Esophagus mucosa (tissue), 1 donor: ENCODE measurements at regions not wholly inside any gene's neighbourhood (a gene's known extent, or its start where the extent isn't known, plus 50 kb on each side); places are given as distances from the start of the nearest gene placed in this dataset.
"Not testable (repeated sequence)": the region's sequence is repeated elsewhere in the genome, so short reads cannot be mapped to it uniquely, and the experiment has no call there.

Source experiments
- ATAC-seq: fragments of 200-7000 bp; cut with Tn5 transposase; one replicate; pipeline ENCODE4 v1.9.1; 2020
- donor health status: DM: yes; HTN: yes; CAD: no.

GRCh38 chr12:111247083-111247783 is 121.7 kb downstream of the PHETA1 start:
- ATAC-seq = no peak

- ATAC-seq = no peak
Observed at GRCh38 chr12:111246477-111247011, 122.4 kb downstream of the PHETA1 start.

DNA sequence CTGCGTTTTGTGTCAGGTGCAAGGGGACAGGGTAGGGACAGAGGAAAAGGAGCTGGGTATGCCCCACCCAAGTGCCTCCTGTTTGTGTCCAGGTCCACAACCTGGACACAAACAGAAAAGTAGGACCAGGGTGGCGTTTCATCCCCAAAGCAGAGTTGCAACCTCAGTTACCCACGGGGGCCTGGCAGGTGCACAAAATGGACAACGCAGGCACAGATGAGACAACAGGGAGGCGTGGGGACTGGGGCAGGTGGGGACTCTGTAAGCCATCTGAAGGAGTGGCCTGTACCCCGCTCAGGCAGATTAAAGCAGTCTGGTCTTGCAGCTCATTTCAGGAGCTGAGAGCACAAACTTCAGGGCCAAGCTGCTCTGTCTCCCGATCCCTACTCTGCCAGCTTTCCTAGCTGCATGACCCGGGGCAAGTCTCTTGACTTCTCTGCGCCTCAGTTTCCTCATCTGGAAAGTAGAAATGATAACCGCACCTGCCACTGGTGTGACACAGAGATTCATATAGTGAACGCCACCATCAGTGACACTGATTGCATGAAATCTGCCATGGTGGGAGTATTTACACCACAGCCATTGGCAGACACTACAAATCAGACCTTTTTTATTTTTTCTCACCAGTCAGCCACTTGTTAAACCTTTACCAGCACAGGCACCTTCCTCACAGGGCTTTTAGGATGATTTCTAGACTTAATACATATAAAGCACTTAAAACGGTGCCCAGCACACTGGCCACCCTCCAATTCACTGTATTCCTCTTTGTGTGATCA is 123.0 kb downstream of the PHETA1 start:
- no peak for ATAC-seq

- ATAC-seq = no peak
Observed at GRCh38 chr12:111244673-111245072, 124.2 kb downstream of the PHETA1 start.

DNA sequence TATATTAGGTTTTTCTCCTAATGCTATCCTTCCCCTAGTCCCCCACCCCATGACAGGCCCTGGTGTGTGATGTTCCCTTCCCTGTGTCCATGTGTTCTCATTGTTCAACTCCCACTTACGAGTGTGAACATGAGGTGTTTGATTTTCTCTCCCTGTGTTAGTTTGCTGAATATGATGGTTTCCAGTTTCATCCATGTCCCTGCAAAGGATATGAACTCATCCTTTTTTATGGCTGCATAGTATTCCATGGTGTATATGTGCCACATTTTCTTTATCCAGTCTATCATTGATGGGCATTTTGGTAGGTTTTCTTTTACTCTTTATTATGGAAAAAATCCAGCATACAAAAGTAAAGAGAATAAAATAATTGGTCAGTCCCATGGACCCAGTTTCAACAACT is 126.1 kb downstream of the PHETA1 start:
- not testable (repeated sequence) for ATAC-seq

GRCh38 chr12:111242184-111242583 is 126.7 kb downstream of the PHETA1 start:
- ATAC-seq = no peak

GRCh38 chr12:111240374-111240773 is 128.5 kb downstream of the PHETA1 start:
- ATAC-seq = no peak

GRCh38 chr12:111239235-111239634 is 129.7 kb downstream of the PHETA1 start:
- no peak for ATAC-seq

DNA sequence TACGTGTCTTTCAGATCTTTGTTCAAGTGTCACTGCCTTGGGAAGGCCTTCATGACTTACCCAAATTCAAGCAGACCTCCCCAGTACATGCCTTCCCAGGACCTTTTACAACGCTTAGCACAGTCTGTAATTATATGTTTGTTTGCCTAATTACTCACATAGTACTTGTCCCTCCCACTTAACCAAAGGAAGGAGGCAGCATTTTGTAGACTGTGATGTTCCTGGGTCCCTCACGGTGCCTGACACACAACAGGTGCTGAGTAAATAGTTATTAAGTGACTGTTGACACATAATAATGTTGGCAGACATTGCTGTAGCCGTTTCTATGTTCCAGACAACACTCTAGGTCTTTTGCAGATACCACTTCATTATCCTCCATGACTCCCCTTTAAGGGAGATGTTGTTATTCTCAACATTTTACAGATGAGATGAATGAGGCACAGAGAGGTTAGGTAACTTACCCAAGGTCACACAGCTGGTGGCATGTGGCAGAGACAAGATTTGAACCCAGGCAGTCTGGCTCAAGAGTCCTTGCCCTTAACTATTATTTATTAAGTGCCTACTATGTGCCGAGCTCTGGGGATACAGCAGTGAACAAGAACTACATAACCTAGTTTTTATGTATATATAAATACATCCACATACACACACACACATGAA is 130.7 kb downstream of the PHETA1 start:
- no peak for ATAC-seq

GRCh38 chr12:111234491-111234890 is 134.4 kb downstream of the PHETA1 start:
- not testable (repeated sequence) for ATAC-seq

GRCh38 chr12:111233786-111234185 is 135.1 kb downstream of the PHETA1 start:
- ATAC-seq = no peak

GRCh38 chr12:111230649-111231048 is 138.2 kb downstream of the PHETA1 start:
- no peak for ATAC-seq

DNA sequence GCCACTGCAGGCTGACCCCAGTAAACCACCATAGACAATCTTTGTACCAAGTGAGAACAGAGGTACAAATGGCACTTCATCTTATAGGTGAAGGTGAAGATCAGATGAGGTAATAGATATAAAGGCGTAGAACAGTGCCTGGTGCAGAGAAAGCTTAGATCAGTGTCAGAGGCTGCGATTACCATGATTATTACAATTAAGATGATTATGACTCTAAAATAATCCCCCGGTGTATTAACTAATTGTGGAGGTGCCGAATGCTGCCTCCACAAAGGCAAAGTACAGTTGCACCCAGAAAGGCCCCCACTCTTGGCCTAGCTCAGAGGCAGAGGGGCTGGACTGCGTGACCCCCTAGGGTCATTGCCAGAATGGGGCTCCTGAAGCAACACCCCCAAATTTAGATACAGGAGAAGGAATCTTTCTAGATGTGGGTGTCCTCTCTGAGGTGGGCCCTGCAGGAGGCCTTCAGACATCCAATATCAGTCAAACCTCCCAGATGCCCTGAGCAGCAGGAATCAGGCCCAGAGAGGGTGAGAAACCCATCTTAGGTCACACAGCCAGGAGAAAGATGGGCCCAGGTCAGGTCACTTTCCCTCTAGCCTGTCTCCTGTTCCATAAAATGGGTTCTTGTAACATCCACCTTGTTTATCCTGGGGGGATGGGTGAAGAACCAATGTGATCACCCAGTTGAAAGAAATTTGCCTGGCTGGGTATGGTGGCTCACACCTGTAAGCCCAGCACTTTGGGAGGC is 139.8 kb downstream of the PHETA1 start:
- ATAC-seq = no peak

DNA sequence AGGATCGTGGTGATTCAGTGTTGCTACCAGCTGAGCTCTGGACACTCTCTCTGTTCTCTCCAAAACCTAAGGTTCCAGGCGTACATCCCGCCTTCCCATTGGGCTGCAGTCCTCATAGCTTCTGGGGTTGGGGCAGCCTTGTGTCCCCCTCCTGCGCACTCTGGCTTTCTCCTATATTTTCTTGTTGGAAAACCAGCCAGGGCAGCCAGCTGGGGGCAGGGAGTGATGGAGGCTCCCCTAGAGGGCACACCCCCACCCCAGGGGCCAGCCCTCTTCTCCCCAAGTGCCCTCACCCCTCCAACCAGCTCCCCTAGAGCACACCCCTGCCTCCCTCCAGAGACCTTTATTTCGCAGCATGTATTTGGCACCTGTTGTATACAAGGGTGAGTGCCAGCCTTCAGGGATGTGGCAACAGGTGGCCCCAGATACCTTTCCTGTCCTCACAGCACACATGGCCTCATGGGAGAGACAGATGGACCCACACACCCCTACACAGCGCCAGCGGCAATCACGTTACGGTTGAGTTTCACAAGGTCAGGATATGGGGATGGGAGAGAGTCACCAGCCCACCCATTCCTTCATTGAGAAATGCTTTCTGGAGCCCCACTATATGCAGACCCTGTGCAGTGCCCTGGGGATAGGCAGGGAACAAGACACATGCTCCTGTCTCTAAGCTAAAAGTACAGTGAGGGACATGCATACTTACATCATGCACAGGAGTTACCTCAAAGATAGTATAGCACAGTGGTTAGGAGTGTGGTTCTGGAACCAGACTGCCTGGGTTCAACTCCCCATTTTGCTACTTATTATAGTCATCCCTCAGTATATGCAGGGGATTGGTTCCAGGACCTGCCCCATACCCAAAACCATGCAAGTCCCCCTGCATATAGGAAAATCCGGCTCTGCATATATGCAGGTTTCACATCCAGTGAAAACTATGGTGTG is 141.1 kb downstream of the PHETA1 start:
- no peak for ATAC-seq

GRCh38 chr12:111226680-111227079 is 142.2 kb downstream of the PHETA1 start:
- no peak for ATAC-seq

GRCh38 chr12:111225307-111225706 is 143.6 kb downstream of the PHETA1 start:
- no peak for ATAC-seq

DNA sequence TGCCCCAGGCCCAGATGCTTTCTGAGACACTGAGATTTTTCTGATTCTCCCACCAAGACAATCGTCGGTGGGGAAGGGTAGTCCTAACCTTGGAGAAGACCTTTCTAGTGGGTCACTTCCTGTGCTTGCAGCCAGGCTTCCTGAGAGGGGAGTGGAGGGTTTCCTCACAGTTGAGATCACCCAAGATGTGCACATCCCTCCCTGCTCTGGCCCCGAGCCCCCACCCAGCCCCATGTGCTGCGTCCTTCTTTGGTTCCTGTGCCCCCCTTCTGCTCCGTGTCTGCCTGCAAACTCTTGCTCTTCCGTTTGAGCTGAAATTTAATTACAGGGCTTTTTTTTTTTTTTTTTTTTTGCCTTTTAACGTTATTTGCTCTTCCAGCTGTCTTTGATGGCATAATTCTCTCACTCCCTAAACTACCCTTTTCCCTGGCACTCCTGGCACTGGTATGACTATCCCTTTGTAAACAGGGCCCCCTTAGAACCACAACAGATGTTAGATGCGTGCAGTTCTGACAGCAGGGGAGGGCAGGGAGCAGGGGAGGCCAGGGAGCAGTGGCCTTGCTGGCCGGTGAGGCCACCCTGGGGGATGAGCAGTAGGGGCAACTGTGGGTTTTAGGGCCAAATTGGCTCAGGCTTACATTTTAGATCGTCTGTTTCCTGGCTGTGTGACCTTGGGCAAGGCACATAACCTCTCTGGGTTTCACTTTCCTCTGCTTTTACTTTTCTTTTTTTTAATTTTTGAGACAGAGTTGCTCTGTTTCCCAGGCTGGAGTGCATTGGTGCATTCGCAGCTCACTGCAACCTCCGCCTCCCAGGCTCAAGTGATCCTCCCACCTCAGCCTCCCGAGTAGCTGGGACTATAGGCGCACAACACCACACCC is 144.5 kb downstream of the PHETA1 start:
- ATAC-seq = no peak

- no peak for ATAC-seq
Observed at GRCh38 chr12:111222523-111222922, 146.4 kb downstream of the PHETA1 start.

DNA sequence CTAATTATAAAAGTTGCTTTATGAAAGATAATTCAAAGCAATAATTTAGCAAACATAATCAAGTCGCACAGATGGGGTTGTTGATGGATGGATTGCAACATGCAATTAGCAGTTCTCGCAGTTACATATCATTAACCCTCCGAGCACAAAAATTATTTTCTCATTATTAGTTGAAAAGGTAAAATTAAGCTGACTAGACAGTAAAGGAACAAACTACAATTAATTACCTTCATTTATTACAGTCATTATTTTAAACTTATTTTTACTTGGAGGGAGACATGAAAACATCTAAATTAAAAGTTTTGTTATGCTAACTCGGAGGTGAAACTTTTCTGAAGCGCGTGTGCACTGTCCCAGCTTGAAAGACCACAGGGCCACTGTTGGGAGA is 146.9 kb downstream of the PHETA1 start:
- no peak for ATAC-seq
